Right atrium auricular region (tissue), 2 donors: ENCODE measurements at regions not wholly inside any gene's neighbourhood (a gene's known extent, or its start where the extent isn't known, plus 50 kb on each side); places are given as distances from the start of the nearest gene placed in this dataset.

Experiments used
- DNase-seq: peaks from one replicate; pipeline ENCODE4 v3.0.0-alpha.2; 2019; ENCODE audit warnings: low spot score
- H3K27ac ChIP-seq, 2 donors: fragments of 200-600 bp; sonication (generic); 1 replicate in 1 of 2; 2 replicates in 1 of 2; pipeline ENCODE4 v1.5.1; 2016 to 2019
- H3K27me3 ChIP-seq, 2 donors: fragments of 200-600 bp; sonication (generic); one replicate each; pipeline versions ENCODE4 v1.5.1 to v1.6.0; 2017 to 2019
- H3K36me3 ChIP-seq: fragments of 200-600 bp; sonication (generic); one replicate; pipeline ENCODE4 v1.5.1; 2016
- H3K4me1 ChIP-seq, 2 donors: fragments of 200-600 bp; sonication (generic); one replicate each; pipeline versions ENCODE4 v1.5.1 to v1.6.0; 2017 to 2019
- H3K4me3 ChIP-seq, 2 donors: fragments of 200-600 bp; sonication (generic); 1 replicate in 1 of 2; 2 replicates in 1 of 2; pipeline ENCODE4 v1.5.1; 2017 to 2019; ENCODE audit warnings: mild to moderate bottlenecking in 1 of 2, moderate library complexity in 1 of 2
- H3K9me3 ChIP-seq, 2 donors: fragments of 200-600 bp; sonication (generic); one replicate each; pipeline ENCODE4 v1.5.1; 2019
- TF ChIP-seq, protein P1 (sequence below), 2 donors: fragments of 200-600 bp; sonication (generic); IDR thresholded peaks; one replicate each; pipeline ENCODE4 v1.5.1; 2019; ENCODE audit warnings: antibody characterized with exemption in 2 of 2

DNA sequence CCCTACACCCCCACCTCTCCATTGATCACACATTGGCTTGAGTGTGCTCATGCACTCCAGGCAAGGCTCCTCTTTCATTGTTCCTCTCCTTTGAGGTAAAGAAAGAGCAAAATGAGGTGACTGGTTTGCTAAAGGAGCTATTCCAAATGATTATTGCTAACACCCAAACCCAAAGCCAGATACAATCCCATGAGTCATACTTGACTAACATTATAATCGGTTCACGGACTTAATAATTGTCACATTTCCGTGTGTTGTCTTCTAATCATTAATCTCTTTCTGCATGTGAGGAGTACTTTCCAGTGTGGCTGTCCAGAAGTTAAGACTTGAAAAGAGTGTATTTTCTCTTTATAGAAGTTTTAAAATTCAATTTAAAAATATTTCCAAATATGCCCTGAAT lies 174.3 kb upstream of the SFRP2 start:
- Histone ChIP-seq H3K9me3 (no peaks in the 10 kb centered on the region), H3K4me3 (no peak overlapping the region), H3K27me3 (no peaks in the 10 kb centered on the region), H3K27ac (no peak overlapping the region), H3K4me1 (no peaks in the 10 kb centered on the region), H3K36me3 (no peaks in the 10 kb centered on the region)
- TF ChIP-seq, protein P1, sequence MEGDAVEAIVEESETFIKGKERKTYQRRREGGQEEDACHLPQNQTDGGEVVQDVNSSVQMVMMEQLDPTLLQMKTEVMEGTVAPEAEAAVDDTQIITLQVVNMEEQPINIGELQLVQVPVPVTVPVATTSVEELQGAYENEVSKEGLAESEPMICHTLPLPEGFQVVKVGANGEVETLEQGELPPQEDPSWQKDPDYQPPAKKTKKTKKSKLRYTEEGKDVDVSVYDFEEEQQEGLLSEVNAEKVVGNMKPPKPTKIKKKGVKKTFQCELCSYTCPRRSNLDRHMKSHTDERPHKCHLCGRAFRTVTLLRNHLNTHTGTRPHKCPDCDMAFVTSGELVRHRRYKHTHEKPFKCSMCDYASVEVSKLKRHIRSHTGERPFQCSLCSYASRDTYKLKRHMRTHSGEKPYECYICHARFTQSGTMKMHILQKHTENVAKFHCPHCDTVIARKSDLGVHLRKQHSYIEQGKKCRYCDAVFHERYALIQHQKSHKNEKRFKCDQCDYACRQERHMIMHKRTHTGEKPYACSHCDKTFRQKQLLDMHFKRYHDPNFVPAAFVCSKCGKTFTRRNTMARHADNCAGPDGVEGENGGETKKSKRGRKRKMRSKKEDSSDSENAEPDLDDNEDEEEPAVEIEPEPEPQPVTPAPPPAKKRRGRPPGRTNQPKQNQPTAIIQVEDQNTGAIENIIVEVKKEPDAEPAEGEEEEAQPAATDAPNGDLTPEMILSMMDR (IDR thresholded peaks at IDR 0.05) = no peak
- no peak for DNase-seq

DNA sequence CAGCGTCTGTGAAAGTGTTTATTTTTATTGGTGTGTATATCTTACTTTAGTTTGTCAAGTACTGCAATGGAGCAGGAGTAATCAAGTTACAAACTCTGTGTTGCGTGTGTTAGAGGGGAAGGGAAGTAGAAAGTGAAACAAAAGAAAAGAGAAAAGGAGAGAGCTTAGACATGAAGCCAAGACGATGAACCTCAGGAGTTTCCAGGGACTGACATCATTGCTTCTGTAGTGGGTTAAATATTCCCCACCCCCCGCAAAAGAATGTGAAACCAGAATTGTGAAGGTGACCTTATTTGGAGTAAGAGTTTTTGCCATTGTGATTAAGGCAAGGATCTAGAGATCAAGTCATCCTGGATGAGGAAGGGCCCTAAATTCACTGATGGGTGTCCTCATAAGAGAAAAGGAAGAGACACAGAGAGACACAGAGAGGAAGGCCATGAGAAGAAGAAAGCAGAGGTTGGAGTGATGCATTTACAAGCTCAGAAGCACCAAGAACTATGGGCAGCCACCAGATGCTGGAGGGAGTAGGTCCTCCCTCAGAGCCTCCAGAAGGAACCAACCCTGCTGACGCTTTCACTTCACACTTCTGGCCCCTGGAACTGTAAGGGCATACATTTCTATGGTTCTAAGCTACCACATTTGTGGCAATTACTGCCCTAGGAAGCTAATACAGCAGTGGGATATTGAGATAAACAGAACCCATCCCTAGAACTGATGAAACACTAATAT lies 173.6 kb upstream of the SFRP2 start:
- TF ChIP-seq, protein P1 (IDR thresholded peaks at IDR 0.05) = no peak
- Histone ChIP-seq H3K36me3 (no peaks in the 10 kb centered on the region), H3K27me3 (no peaks in the 10 kb centered on the region), H3K9me3 (no peaks in the 10 kb centered on the region), H3K4me3 (no peak overlapping the region), H3K4me1 (no peaks in the 10 kb centered on the region), H3K27ac (no peak overlapping the region)
- no peak for DNase-seq

DNA sequence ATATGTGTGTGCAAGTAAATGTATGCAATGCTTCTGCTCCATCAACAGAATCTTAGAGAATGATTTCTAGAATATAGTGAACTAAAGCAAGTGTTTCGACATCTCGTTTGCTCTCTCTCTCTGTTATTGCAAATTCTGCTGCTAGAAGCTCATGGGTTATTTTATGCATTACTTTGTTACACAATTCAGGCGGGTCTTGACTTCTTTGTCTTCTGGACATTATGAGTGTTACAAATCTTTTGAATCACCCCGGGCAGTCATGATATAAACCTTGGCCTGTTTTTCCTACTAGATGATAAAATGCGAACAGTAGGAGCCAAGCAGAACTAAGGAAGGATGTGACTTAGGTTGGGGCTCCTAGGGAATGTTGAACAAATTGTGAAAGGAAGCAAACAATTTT lies 166.4 kb upstream of the SFRP2 start:
- Histone ChIP-seq H3K27ac (no peak overlapping the region), H3K4me1 (no peaks in the 10 kb centered on the region), H3K4me3 (no peak overlapping the region), H3K9me3 (no peaks in the 10 kb centered on the region), H3K36me3 (no peaks in the 10 kb centered on the region), H3K27me3 (no peaks in the 10 kb centered on the region)
- DNase-seq = no peak
- TF ChIP-seq, protein P1 (IDR thresholded peaks at IDR 0.05) = no peak

DNA sequence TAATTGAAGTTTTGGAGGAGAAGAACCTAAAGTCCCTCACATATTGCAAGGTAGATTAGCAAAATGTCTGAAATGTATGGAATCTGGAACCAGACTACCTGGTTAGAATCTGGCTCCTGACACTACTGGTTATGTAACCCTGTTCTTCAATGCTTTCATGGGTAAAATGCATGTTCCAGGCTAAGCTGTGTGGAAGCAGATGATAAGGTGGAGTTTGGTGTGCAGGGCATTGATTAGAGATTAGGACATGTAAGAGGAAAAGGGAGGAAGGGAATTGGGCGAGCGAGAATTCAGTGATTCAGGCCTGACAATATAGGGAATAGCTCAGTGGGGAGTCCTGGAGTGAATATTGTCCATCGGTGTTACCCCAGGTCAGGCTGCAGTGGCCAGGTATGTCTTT lies 165.8 kb upstream of the SFRP2 start:
- no peak overlapping the region for H3K4me3 ChIP-seq
- no peaks in the 10 kb centered on the region for H3K36me3 ChIP-seq
- no peak for DNase-seq
- no peaks in the 10 kb centered on the region for H3K4me1 ChIP-seq
- H3K27ac ChIP-seq = no peak overlapping the region
- TF ChIP-seq, protein P1 (IDR thresholded peaks at IDR 0.05) = no peak
- no peaks in the 10 kb centered on the region for H3K27me3 ChIP-seq
- no peaks in the 10 kb centered on the region for H3K9me3 ChIP-seq

DNA sequence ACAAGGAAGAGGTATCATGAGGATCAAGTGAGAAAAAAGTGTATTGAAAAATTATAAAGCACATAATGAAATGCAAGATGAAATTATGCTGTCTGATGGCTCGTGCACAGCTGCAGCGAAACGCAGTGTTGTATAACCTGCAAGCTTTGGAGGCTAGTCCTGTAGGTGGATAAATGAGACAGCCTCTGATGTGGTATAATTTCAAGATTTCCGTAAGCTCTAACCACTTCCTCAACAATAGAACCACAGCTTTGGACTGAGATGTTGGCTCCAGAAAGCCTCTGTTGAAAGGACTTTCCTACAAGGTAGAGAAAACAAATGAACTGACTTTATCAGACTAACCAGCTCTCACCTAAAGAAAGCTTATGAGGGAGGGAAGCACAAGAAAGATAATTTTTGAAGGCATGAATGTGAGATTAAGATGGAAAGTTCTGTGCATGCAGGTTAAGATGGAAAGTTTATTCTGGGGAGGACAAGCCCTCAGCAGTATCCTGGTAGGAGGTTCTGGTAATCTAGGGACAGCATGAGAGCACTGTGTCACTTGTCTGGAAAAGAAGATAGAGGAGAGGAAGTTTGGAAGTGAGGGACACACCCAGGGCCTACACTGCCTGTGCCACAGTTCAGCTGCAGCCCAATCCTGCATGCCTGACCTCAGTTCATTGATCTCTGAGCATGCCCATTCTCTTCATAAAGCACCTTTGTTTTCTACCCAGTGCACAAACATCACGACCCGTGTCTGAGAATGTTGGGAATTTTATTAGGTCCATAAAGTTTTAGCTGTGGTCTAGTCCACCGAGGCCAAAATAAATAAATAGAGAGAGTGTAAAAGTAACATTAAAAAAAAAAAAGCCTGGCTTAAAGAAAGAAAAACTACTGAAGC lies 161.5 kb upstream of the SFRP2 start:
- no peaks in the 10 kb centered on the region for H3K4me1 ChIP-seq
- no peaks in the 10 kb centered on the region for H3K36me3 ChIP-seq
- H3K27me3 ChIP-seq = no peaks in the 10 kb centered on the region
- DNase-seq = no peak
- TF ChIP-seq, protein P1 (IDR thresholded peaks at IDR 0.05) = no peak
- no peak overlapping the region for H3K27ac ChIP-seq
- H3K9me3 ChIP-seq = peaks cover 0 to 8% of the 10 kb centered on the region in 2 donors
- H3K4me3 ChIP-seq = no peak overlapping the region
